HepG2 (cell line): ENCODE measurements at regions not wholly inside any gene's neighbourhood (a gene's known extent, or its start where the extent isn't known, plus 50 kb on each side); places are given as distances from the start of the nearest gene placed in this dataset.
"Not testable (repeated sequence)": the region's sequence is repeated elsewhere in the genome, so short reads cannot be mapped to it uniquely, and the experiment has no call there.

Experiments
- ATAC-seq: fragments of 200-7000 bp; cut with Tn5 transposase; 3 replicates; pipeline ENCODE4 v1.9.1; 2020; ENCODE audit warnings: mild to moderate bottlenecking, moderate library complexity
- BruUV-seq: library from RNA; stranded (reverse); fragments of 400-500 nt; replicated peaks from 2 replicates; lab custom pipeline; 2021; lab: Mats Ljungman, UMichigan
- CTCF ChIA-PET: fragments of 300-600 bp; formaldehyde crosslinking; extraction: SDS; loops from one replicate; lab custom pipeline; 2021; ENCODE audit warnings: low total read pairs, inconsistent platforms, low intra/inter-chr PET ratio; lab: Yijun Ruan, JAX
- POLR2A ChIA-PET: fragments of 350-600 bp; sonication (Branson Sonifier 250); formaldehyde crosslinking; loops from one replicate; lab custom pipeline; 2020; ENCODE audit warnings: antibody characterized with exemption, inconsistent platforms; lab: Yijun Ruan, JAX
- DNase-seq: peaks from one replicate; pipeline ENCODE4 v3.0.0-alpha.2; 2015; ENCODE audit warnings: low spot score
- FAIRE-seq: peaks from 3 replicates; lab custom pipeline; 2011; peaks lifted over from hg19 to GRCh38; lab: Jason Lieb, UNC
- H2AFZ ChIP-seq: one replicate; pipeline ENCODE4 v1.6.1; 2011; ENCODE audit warnings: low read length, inconsistent platforms
- H3K27ac ChIP-seq: fragments of 300-600 bp; 3 replicates; pipeline ENCODE4 v1.8.0; 2011; ENCODE audit warnings: mixed run types, mild to moderate bottlenecking, mixed read lengths, low read length, inconsistent platforms; ENCODE audit not compliant: insufficient read depth; ENCODE audit errors: extremely low read length
- H3K27me3 ChIP-seq, 2 experiments: fragments of 200-600 bp in 1 of 2; 2 replicates in 1 of 2; 3 replicates in 1 of 2; pipeline versions ENCODE4 v1.6.0 to v1.8.0; 2011; ENCODE audit warnings: low read length in 2 of 2, mild to moderate bottlenecking in 2 of 2, moderate library complexity in 2 of 2, inconsistent platforms in 1 of 2; ENCODE audit not compliant: insufficient read depth in 2 of 2, control insufficient read depth in 1 of 2
- H3K36me3 ChIP-seq, 2 experiments: fragments of 200-600 bp in 1 of 2; replicated peaks in 1 of 2; 2 replicates in 1 of 2; 3 replicates in 1 of 2; pipeline versions ENCODE4 v1.5.1 to v1.8.0; 2011; ENCODE audit warnings: low read length in 2 of 2, inconsistent platforms in 1 of 2; ENCODE audit not compliant: insufficient read depth in 2 of 2, control insufficient read depth in 1 of 2
- H3K4me1 ChIP-seq: 2 replicates; pipeline ENCODE4 v1.5.1; 2012; ENCODE audit warnings: low read length, inconsistent platforms; ENCODE audit not compliant: insufficient read depth
- H3K4me2 ChIP-seq: 2 replicates; pipeline ENCODE4 v1.6.0; 2011; ENCODE audit warnings: low read depth, low read length, inconsistent platforms
- H3K4me3 ChIP-seq, 3 experiments: fragments of 200-600 bp in 1 of 3; sonication (generic), shearing (Covaris generic) in 1 of 3; replicated peaks in 1 of 3; 2 replicates each; pipeline ENCODE4 v1.5.1; 2011 to 2016; ENCODE audit warnings: low read length in 3 of 3, inconsistent platforms in 2 of 3, low read depth in 2 of 3, mild to moderate bottlenecking in 2 of 3, control low read depth in 1 of 3, mixed read lengths in 1 of 3; ENCODE audit not compliant: insufficient read depth in 1 of 3
- H3K79me2 ChIP-seq: one replicate; pipeline ENCODE4 v1.6.1; 2011; ENCODE audit warnings: low read length, inconsistent platforms; ENCODE audit not compliant: insufficient read depth
- H3K9ac ChIP-seq: 2 replicates; pipeline ENCODE4 v1.6.0; 2011; ENCODE audit warnings: mild to moderate bottlenecking, low read depth, low read length, inconsistent platforms; ENCODE audit not compliant: insufficient read depth
- H3K9me3 ChIP-seq: 2 replicates; pipeline ENCODE4 v1.5.1; 2012; ENCODE audit warnings: mild to moderate bottlenecking, low read length
- H4K20me1 ChIP-seq: 2 replicates; pipeline ENCODE4 v1.6.0; 2011; ENCODE audit warnings: inconsistent platforms, mild to moderate bottlenecking, low read length, moderate library complexity; ENCODE audit not compliant: insufficient read depth
- BCL6 ChIP-seq: IDR thresholded peaks from 2 replicates; pipeline ENCODE4 v1.6.1; 2016; ENCODE audit warnings: missing genetic modification reagents, missing compliant biosample characterization
- GFI1 ChIP-seq: sonication (generic); formaldehyde crosslinking; IDR thresholded peaks from 2 replicates; pipeline ENCODE4 v1.5.0; 2020; ENCODE audit warnings: missing genetic modification reagents, mild to moderate bottlenecking, borderline replicate concordance
- MAFK ChIP-seq, 2 experiments: IDR thresholded peaks in 1 of 2; conservative IDR thresholded peaks in 1 of 2; 2 replicates each; pipeline ENCODE4 v1.6.1; 2011; ENCODE audit warnings: improper control_type of control experiment in 2 of 2, low read length in 2 of 2
- NONO ChIP-seq, 2 experiments: fragments of 450-650 bp in 1 of 2; sonication (generic) in 1 of 2; formaldehyde crosslinking in 1 of 2; IDR thresholded peaks in 1 of 2; conservative IDR thresholded peaks in 1 of 2; 2 replicates each; pipeline versions ENCODE4 v1.6.1 to v1.8.0; 2017 to 2022; ENCODE audit warnings: mild to moderate bottlenecking in 1 of 2, missing genetic modification reagents in 1 of 2, moderate library complexity in 1 of 2
- SMAD1 ChIP-seq: sonication (generic); formaldehyde crosslinking; IDR thresholded peaks from 2 replicates; pipeline ENCODE4 v1.4.0; 2020; ENCODE audit warnings: missing genetic modification reagents, low read depth, mild to moderate bottlenecking, borderline replicate concordance
- SMC3 ChIP-seq: IDR thresholded peaks from 2 replicates; pipeline ENCODE4 v1.6.1; 2011; ENCODE audit warnings: low read length, improper control_type of control experiment
- ZBTB38 ChIP-seq: sonication (generic); formaldehyde crosslinking; IDR thresholded peaks from 2 replicates; pipeline ENCODE4 v1.5.1; 2020; ENCODE audit warnings: mild to moderate bottlenecking, missing genetic modification reagents
- ZBTB49 ChIP-seq: sonication (generic); formaldehyde crosslinking; IDR thresholded peaks from 2 replicates; pipeline ENCODE4 v1.4.0; 2020; ENCODE audit warnings: missing genetic modification reagents, borderline replicate concordance
- ZBTB8A ChIP-seq: sonication (generic); formaldehyde crosslinking; IDR thresholded peaks from 2 replicates; pipeline ENCODE4 v1.4.0; 2020; ENCODE audit warnings: mild to moderate bottlenecking, low read depth, missing genetic modification reagents, borderline replicate concordance
- ZNF576 ChIP-seq: sonication (generic); formaldehyde crosslinking; IDR thresholded peaks from 2 replicates; pipeline ENCODE4 v1.4.0; 2020; ENCODE audit warnings: mild to moderate bottlenecking, missing genetic modification reagents
- ZNF597 ChIP-seq: sonication (generic); formaldehyde crosslinking; IDR thresholded peaks from 2 replicates; pipeline ENCODE4 v1.5.0; 2020; ENCODE audit warnings: missing genetic modification reagents
- ZNF720 ChIP-seq: sonication (generic); formaldehyde crosslinking; IDR thresholded peaks from 2 replicates; pipeline ENCODE4 v1.4.0; 2020; ENCODE audit warnings: missing genetic modification reagents
- ZSCAN12 ChIP-seq: sonication (generic); formaldehyde crosslinking; IDR thresholded peaks from 2 replicates; pipeline ENCODE4 v1.9.0; 2021; ENCODE audit warnings: mild to moderate bottlenecking, missing genetic modification reagents
- WGBS: methylation state at CpG from one replicate; pipeline ENCODE4 v1.1.6; 2017; ENCODE audit warnings: low lambda C conversion rate; 5-methylcytosine and 5-hydroxymethylcytosine counted together
- in situ Hi-C: cut with HindIII; loops from 2 replicates; pipeline ENCODE4 v1.10.0; 2017; ENCODE audit warnings: low pct_unique_long_range_greater_than_20kb; ENCODE audit not compliant: extremely low pct_ligation_motif_present
- intact Hi-C: fragments of 100-400 bp; cut with micrococcal nuclease; formaldehyde crosslinking; loops from one replicate; pipeline ENCODE4 v1.10.0; 2022; ENCODE audit not compliant: unreplicated experiment
- TF ChIP-seq, protein P1 (sequence below): fragments of 450-650 bp; IDR thresholded peaks from 2 replicates; pipeline ENCODE4 v1.6.1; 2016

- BruUV-seq, H3K27ac ChIP-seq, H3K27me3 ChIP-seq, H4K20me1 ChIP-seq, H2AFZ ChIP-seq, ATAC-seq, POLR2A ChIA-PET, H3K4me2 ChIP-seq, CTCF ChIA-PET, H3K4me1 ChIP-seq, H3K36me3 ChIP-seq, intact Hi-C loops, H3K9ac ChIP-seq, H3K4me3 ChIP-seq, H3K79me2 ChIP-seq, H3K9me3 ChIP-seq, DNase-seq, in situ Hi-C loops, FAIRE-seq: not testable (repeated sequence)
- WGBS = 20% methylated on average over 1 of the region's 1 CpG
- TF ChIP-seq, protein P1, sequence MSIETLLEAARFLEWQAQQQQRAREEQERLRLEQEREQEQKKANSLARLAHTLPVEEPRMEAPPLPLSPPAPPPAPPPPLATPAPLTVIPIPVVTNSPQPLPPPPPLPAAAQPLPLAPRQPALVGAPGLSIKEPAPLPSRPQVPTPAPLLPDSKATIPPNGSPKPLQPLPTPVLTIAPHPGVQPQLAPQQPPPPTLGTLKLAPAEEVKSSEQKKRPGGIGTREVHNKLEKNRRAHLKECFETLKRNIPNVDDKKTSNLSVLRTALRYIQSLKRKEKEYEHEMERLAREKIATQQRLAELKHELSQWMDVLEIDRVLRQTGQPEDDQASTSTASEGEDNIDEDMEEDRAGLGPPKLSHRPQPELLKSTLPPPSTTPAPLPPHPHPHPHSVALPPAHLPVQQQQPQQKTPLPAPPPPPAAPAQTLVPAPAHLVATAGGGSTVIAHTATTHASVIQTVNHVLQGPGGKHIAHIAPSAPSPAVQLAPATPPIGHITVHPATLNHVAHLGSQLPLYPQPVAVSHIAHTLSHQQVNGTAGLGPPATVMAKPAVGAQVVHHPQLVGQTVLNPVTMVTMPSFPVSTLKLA = peak; percentile 12; the same call in 1 of the 2 replicates
Measured at GRCh38 chr11:110843053-110843452, 130.8 kb upstream of the ARHGAP20 start.

DNA sequence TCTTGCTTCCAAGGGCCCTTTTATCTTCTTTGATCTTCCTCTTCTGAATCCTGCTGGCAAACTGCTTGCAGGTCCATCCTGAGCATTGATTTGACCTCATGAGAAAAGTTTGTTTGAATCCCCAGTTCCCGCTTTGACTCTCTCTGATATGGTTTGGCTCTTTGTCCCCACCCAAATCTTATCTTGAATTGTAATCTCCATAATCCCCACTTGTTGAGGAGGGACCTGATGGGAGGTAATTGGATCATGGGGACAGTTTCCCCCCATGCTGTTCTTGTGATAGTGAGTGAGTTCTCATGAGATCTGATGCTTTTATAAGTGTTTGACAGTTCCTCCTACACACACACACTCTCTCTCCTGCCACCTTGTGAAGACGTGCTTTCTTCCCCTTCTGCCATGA, 126.6 kb upstream of the ARHGAP20 start:
- no peaks in the 10 kb centered on the region for H3K9me3 ChIP-seq
- H3K79me2 ChIP-seq = no peaks in the 10 kb centered on the region
- H3K4me3 ChIP-seq = no peak overlapping the region
- H3K4me1 ChIP-seq = no peaks in the 10 kb centered on the region
- 42% methylated on average over 2 of the region's 2 CpGs for WGBS
- BruUV-seq = no TSS peak
- DNase-seq = no peak
- ChIA-PET POLR2A (no interaction called here), CTCF (no interaction called here)
- FAIRE-seq = no peak
- no peak overlapping the region for H3K27ac ChIP-seq
- no peaks in the 10 kb centered on the region for H3K36me3 ChIP-seq
- no peak overlapping the region for H3K9ac ChIP-seq
- H3K4me2 ChIP-seq = no peak overlapping the region
- H3K27me3 ChIP-seq = no peaks in the 10 kb centered on the region
- ATAC-seq = no peak
- in situ Hi-C loops (no loop called here), intact Hi-C loops (no loop called here)
- no peak overlapping the region for H2AFZ ChIP-seq
- H4K20me1 ChIP-seq = no peaks in the 10 kb centered on the region
- TF ChIP-seq SMAD1 (CRISPR knock-in tag) (no peak), BCL6 (CRISPR knock-in tag) (no peak), ZBTB49 (CRISPR knock-in tag) (no peak), ZNF597 (CRISPR knock-in tag) (no peak), MAFK (conservative IDR thresholded peaks at IDR 0.05 in 1 of 2, IDR thresholded peaks at IDR 0.05 in 1 of 2; ENCODE audit: low read length in 2 of 2) (no peak), GFI1 (CRISPR knock-in tag) (no peak), ZBTB8A (CRISPR knock-in tag) (no peak), SMC3 (no peak), ZSCAN12 (CRISPR knock-in tag) (no peak), ZNF576 (CRISPR knock-in tag) (no peak), NONO (IDR thresholded peaks at IDR 0.05) (no peak), NONO (CRISPR knock-in tag; conservative IDR thresholded peaks at IDR 0.05) (no peak), ZBTB38 (CRISPR knock-in tag) (no peak), ZNF720 (no peak)
